ENCODE measurements at regions not wholly inside any gene's neighbourhood (a gene's known extent, or its start where the extent isn't known, plus 50 kb on each side); places are given as distances from the start of the nearest gene placed in this dataset.

- Histone ChIP-seq H2AFZ (replicated peaks; ENCODE audit: low read length, poor library complexity) (no peak overlapping the region), H3K27me3 (ENCODE audit: control insufficient read depth, insufficient read depth, low read length) (no peaks in the 10 kb centered on the region), H4K5ac (ENCODE audit: low read depth, low read length) (no peak overlapping the region), H4K91ac (ENCODE audit: insufficient read depth, low read depth, low read length) (no peak overlapping the region), H3K23ac (ENCODE audit: low read depth, low read length) (no peak overlapping the region), H2BK15ac (ENCODE audit: low read depth, low read length) (no peak overlapping the region), H2AK9ac (replicated peaks; ENCODE audit: low read depth, low read length, poor library complexity) (no peak overlapping the region), H4K20me1 (ENCODE audit: insufficient read depth, low read length) (no peaks in the 10 kb centered on the region), H3K4me3 (ENCODE audit: insufficient read depth, low read depth, low read length) (no peak overlapping the region), H3K14ac (replicated peaks; ENCODE audit: low read depth, low read length) (no peak overlapping the region), H3K36me3 (ENCODE audit: control insufficient read depth, insufficient read depth, low read length) (no peaks in the 10 kb centered on the region), H2BK120ac (ENCODE audit: low read depth, low read length) (no peak overlapping the region), H3K27ac (ENCODE audit: insufficient read depth, low read length) (no peak overlapping the region), H3K56ac (ENCODE audit: extremely low read depth, insufficient read depth, low read length) (no peak overlapping the region), H4K8ac (ENCODE audit: low read depth in 2 of 2, low read length in 2 of 2) (no peak overlapping the region), H3K9me3 (ENCODE audit: control insufficient read depth, insufficient read depth, low read length) (no peaks in the 10 kb centered on the region), H2AK5ac (ENCODE audit: low read depth, low read length) (no peak overlapping the region), H3K18ac (ENCODE audit: low read depth, low read length) (no peak overlapping the region), H3K79me1 (ENCODE audit: low read depth in 1 of 2, low read length in 2 of 2) (no peaks in the 10 kb centered on the region), H2BK5ac (ENCODE audit: low read depth, low read length, poor library complexity, severe bottlenecking) (no peak overlapping the region), H3K9ac (ENCODE audit: low read depth, low read length) (no peak overlapping the region), H3K4ac (ENCODE audit: low read depth, low read length) (no peak overlapping the region), H3K9me1 (ENCODE audit: insufficient read depth, low read length) (no peaks in the 10 kb centered on the region), H3K4me2 (ENCODE audit: low read depth, low read length) (no peak overlapping the region), H3K4me1 (ENCODE audit: control insufficient read depth, insufficient read depth, low read length) (no peaks in the 10 kb centered on the region), H2BK20ac (ENCODE audit: low read depth, low read length) (no peak overlapping the region)
- ChIA-PET POLR2A (ENCODE audit: unreplicated experiment) (no interaction called here), CTCF (no interaction called here)
- dilution Hi-C loops (cut with HindIII; ENCODE audit: low sequenced_read_pairs, unreplicated experiment) (no loop called here), in situ Hi-C loops (cut with MboI; ENCODE audit: low sequenced_read_pairs) (no loop called here), intact Hi-C loops (cut with micrococcal nuclease) (no loop called here)
- TF ChIP-seq SMC3 (IDR thresholded peaks at IDR 0.05; ENCODE audit: low read depth, low read length) (no peak), ELK1 (IDR thresholded peaks at IDR 0.05; ENCODE audit: borderline replicate concordance, low read depth, low read length) (no peak), CHD1 (IDR thresholded peaks at IDR 0.05; ENCODE audit: low read depth, low read length) (no peak), CEBPB (IDR thresholded peaks at IDR 0.05; ENCODE audit: low read depth, low read length) (no peak), USF2 (IDR thresholded peaks at IDR 0.05; ENCODE audit: low read depth, low read length) (no peak), POLR2A (IDR thresholded peaks at IDR 0.05; ENCODE audit: low read depth, low read length) (no peak)
- ATAC-seq (ENCODE audit: low read depth), result no peak
- DNase-seq, result no peak
- BruUV-seq (replicated peaks), result no TSS peak
Observed at GRCh38 chr4:54505362-54505761, 152.4 kb upstream of the KIT start.

Data from IMR-90 (cell line).